Urinary bladder (tissue), 3 donors: ENCODE measurements at regions not wholly inside any gene's neighbourhood (a gene's known extent, or its start where the extent isn't known, plus 50 kb on each side); places are given as distances from the start of the nearest gene placed in this dataset.

Experiments used
- DNase-seq: peaks from one replicate; pipeline ENCODE4 v3.0.0-alpha.2; 2015; ENCODE audit errors: extremely low spot score
- H3K27ac ChIP-seq: one replicate; pipeline ENCODE4 v1.5.1; 2013; ENCODE audit warnings: low read depth, mild to moderate bottlenecking, moderate library complexity
- H3K36me3 ChIP-seq: one replicate; pipeline ENCODE4 v1.6.1; 2013; ENCODE audit warnings: mild to moderate bottlenecking, moderate library complexity; ENCODE audit not compliant: insufficient read depth
- H3K4me1 ChIP-seq: one replicate; pipeline ENCODE4 v1.6.1; 2013; ENCODE audit warnings: mild to moderate bottlenecking, moderate library complexity; ENCODE audit not compliant: insufficient read depth
- H3K4me3 ChIP-seq: one replicate; pipeline ENCODE4 v1.5.1; 2013; ENCODE audit warnings: low read depth, low read length
- WGBS: extraction: QIAGEN DNeasy Blood & Tissue Kit; methylation state at CpG from one replicate; pipeline ENCODE4 v1.1.7; 2013; 5-methylcytosine and 5-hydroxymethylcytosine counted together
- donor health status: healthy with polysubstance abuse.
- donor health status: healthy.

GRCh38 chr14:104392396-104393198, 187.0 kb upstream of the C14orf180 start:
- Histone ChIP-seq H3K27ac (no peak overlapping the region), H3K4me3 (no peak overlapping the region), H3K36me3 (no peaks in the 10 kb centered on the region), H3K4me1 (no peaks in the 10 kb centered on the region)
- DNase-seq: no peak
- WGBS: 92% methylated on average over 28 of the region's 28 CpGs

- DNase-seq: no peak
- 87% methylated on average over 18 of the region's 18 CpGs for whole genome bisulfite sequencing
- H3K36me3 ChIP-seq: no peaks in the 10 kb centered on the region
- no peak overlapping the region for H3K27ac ChIP-seq
- H3K4me3 ChIP-seq: no peak overlapping the region
- no peaks in the 10 kb centered on the region for H3K4me1 ChIP-seq
Observed at GRCh38 chr14:104393199-104393897, 186.2 kb upstream of the C14orf180 start.

GRCh38 chr14:104393898-104394381, 185.6 kb upstream of the C14orf180 start:
- no peak for DNase-seq
- H3K4me3 ChIP-seq: no peak overlapping the region
- 60% methylated on average over 10 of the region's 10 CpGs for WGBS

GRCh38 chr14:104394409-104394851, 185.1 kb upstream of the C14orf180 start:
- H3K36me3 ChIP-seq: no peaks in the 10 kb centered on the region
- H3K4me1 ChIP-seq: no peaks in the 10 kb centered on the region
- no peak for DNase-seq
- no peak overlapping the region for H3K4me3 ChIP-seq
- H3K27ac ChIP-seq: no peak overlapping the region
- 67% methylated on average over 13 of the region's 13 CpGs for WGBS

More at GRCh38 chr14:104393898-104394381, 185.6 kb upstream of the C14orf180 start:
- H3K4me1 ChIP-seq: no peaks in the 10 kb centered on the region
- no peak overlapping the region for H3K27ac ChIP-seq
- no peaks in the 10 kb centered on the region for H3K36me3 ChIP-seq

GRCh38 chr14:104395276-104395675, 184.3 kb upstream of the C14orf180 start:
- H3K4me1 ChIP-seq: no peaks in the 10 kb centered on the region
- H3K4me3 ChIP-seq: no peak overlapping the region
- no peak overlapping the region for H3K27ac ChIP-seq
- WGBS: 82% methylated on average over 6 of the region's 6 CpGs
- no peaks in the 10 kb centered on the region for H3K36me3 ChIP-seq
- DNase-seq: no peak

- Histone ChIP-seq H3K4me3 (no peak overlapping the region), H3K4me1 (no peaks in the 10 kb centered on the region), H3K27ac (no peak overlapping the region), H3K36me3 (no peaks in the 10 kb centered on the region)
- no peak for DNase-seq
- WGBS: 86% methylated on average over 30 of the region's 30 CpGs
Observed at GRCh38 chr14:104395941-104396681, 183.5 kb upstream of the C14orf180 start.

- WGBS: 84% methylated on average over 17 of the region's 17 CpGs
Observed at GRCh38 chr14:104396682-104397470, 182.7 kb upstream of the C14orf180 start.

GRCh38 chr14:104397956-104398355, 181.6 kb upstream of the C14orf180 start:
- Histone ChIP-seq H3K4me1 (no peaks in the 10 kb centered on the region), H3K27ac (no peak overlapping the region), H3K4me3 (no peak overlapping the region), H3K36me3 (no peaks in the 10 kb centered on the region)
- no peak for DNase-seq
- WGBS: over 99% methylated on average over 2 of the region's 2 CpGs

More at GRCh38 chr14:104396682-104397470, 182.7 kb upstream of the C14orf180 start:
- no peaks in the 10 kb centered on the region for H3K36me3 ChIP-seq
- no peak overlapping the region for H3K4me3 ChIP-seq
- DNase-seq: no peak
- H3K27ac ChIP-seq: no peak overlapping the region
- no peaks in the 10 kb centered on the region for H3K4me1 ChIP-seq

- DNase-seq: no peak
- Histone ChIP-seq H3K4me3 (no peak overlapping the region), H3K27ac (no peak overlapping the region), H3K4me1 (no peaks in the 10 kb centered on the region), H3K36me3 (no peaks in the 10 kb centered on the region)
- WGBS: 83% methylated on average over 7 of the region's 7 CpGs
Observed at GRCh38 chr14:104398656-104399055, 180.9 kb upstream of the C14orf180 start.

- Histone ChIP-seq H3K4me1 (no peaks in the 10 kb centered on the region), H3K4me3 (no peak overlapping the region), H3K36me3 (no peaks in the 10 kb centered on the region), H3K27ac (no peak overlapping the region)
- DNase-seq: no peak
- WGBS: 63% methylated on average over 10 of the region's 10 CpGs
Observed at GRCh38 chr14:104399432-104400155, 180.0 kb upstream of the C14orf180 start.

GRCh38 chr14:104400355-104400754, 179.2 kb upstream of the C14orf180 start:
- no peak overlapping the region for H3K4me3 ChIP-seq
- DNase-seq: no peak
- no peaks in the 10 kb centered on the region for H3K36me3 ChIP-seq
- no peaks in the 10 kb centered on the region for H3K4me1 ChIP-seq
- 86% methylated on average over 4 of the region's 4 CpGs for WGBS
- H3K27ac ChIP-seq: no peak overlapping the region

GRCh38 chr14:104401785-104402184, 177.8 kb upstream of the C14orf180 start:
- 93% methylated on average over 4 of the region's 4 CpGs for WGBS
- Histone ChIP-seq H3K36me3 (no peaks in the 10 kb centered on the region), H3K4me1 (no peaks in the 10 kb centered on the region), H3K27ac (no peak overlapping the region), H3K4me3 (no peak overlapping the region)
- DNase-seq: no peak
